ENCODE measurements at regions not wholly inside any gene's neighbourhood (a gene's known extent, or its start where the extent isn't known, plus 50 kb on each side); places are given as distances from the start of the nearest gene placed in this dataset.
"Not testable (repeated sequence)": the region's sequence is repeated elsewhere in the genome, so short reads cannot be mapped to it uniquely, and the experiment has no call there.

DNA sequence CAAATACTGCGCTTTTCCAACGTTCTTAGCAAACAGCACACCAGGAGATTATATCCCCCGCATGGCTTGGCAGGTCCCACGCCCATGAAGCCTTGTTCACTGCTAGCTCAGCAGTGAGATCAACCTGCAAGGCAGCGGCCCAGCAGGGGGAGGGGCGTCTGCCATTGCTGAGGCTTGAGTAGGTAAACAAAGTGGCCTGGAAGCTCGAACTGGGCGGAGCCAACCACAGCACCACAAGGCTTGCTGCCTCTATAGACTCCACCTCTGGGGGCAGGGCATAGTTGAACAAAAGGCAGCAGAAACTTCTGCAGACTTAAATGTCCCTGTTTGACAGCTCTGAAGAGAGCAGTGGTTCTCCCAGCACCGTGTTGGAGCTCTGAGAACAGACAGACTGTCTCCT is 239.2 kb downstream of the NDUFS4 start:
- TF ChIP-seq, protein P1, sequence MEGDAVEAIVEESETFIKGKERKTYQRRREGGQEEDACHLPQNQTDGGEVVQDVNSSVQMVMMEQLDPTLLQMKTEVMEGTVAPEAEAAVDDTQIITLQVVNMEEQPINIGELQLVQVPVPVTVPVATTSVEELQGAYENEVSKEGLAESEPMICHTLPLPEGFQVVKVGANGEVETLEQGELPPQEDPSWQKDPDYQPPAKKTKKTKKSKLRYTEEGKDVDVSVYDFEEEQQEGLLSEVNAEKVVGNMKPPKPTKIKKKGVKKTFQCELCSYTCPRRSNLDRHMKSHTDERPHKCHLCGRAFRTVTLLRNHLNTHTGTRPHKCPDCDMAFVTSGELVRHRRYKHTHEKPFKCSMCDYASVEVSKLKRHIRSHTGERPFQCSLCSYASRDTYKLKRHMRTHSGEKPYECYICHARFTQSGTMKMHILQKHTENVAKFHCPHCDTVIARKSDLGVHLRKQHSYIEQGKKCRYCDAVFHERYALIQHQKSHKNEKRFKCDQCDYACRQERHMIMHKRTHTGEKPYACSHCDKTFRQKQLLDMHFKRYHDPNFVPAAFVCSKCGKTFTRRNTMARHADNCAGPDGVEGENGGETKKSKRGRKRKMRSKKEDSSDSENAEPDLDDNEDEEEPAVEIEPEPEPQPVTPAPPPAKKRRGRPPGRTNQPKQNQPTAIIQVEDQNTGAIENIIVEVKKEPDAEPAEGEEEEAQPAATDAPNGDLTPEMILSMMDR (IDR thresholded peaks at IDR 0.05 in 8 of 11, conservative IDR thresholded peaks at IDR 0.05 in 3 of 11) = not testable (repeated sequence)
- TF ChIP-seq POLR2A (IDR thresholded peaks at IDR 0.05) = not testable (repeated sequence)
